ENCODE measurements at regions not wholly inside any gene's neighbourhood (a gene's known extent, or its start where the extent isn't known, plus 50 kb on each side); places are given as distances from the start of the nearest gene placed in this dataset.
"Not testable (repeated sequence)": the region's sequence is repeated elsewhere in the genome, so short reads cannot be mapped to it uniquely, and the experiment has no call there.

DNA sequence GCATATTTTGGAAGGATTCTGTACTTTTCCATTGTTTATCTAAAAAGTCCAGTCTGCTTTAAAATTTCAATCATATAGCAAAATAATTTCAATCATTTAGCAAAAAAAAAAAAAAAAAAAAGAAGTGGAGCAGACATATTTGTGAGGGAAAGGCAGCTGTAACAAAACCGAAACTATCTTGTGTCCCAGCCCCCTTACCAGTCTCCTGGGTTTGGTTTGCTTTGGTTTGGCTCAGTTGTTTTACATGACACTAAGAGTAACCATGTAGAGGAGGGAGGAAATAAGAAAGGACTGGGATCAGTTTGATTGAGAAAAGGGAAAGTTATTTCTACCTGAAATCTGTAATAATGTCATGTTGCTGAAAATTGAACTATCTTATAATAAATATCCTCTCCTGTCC, 158.8 kb upstream of the GADL1 start:
- DNase-seq: no peak

DNA sequence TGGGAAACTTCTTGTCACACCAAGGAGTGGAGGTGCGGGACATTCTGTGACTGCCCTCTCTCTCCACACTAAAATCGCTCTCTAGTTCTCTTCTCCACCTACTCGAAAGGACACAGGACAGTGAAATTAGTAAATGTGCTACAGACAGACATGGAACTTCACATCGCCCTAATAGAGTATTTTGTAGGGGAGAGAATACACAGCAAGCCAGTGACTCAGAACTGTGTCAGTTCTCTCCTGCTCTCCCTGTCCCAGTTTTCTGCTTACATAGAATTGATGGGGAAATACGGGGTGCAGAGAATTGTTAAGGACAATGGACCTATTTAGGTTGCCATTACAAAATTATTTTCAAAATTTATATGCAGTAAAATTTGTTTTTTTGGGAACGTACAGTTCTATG, 159.6 kb upstream of the GADL1 start:
- no peak for DNase-seq

DNA sequence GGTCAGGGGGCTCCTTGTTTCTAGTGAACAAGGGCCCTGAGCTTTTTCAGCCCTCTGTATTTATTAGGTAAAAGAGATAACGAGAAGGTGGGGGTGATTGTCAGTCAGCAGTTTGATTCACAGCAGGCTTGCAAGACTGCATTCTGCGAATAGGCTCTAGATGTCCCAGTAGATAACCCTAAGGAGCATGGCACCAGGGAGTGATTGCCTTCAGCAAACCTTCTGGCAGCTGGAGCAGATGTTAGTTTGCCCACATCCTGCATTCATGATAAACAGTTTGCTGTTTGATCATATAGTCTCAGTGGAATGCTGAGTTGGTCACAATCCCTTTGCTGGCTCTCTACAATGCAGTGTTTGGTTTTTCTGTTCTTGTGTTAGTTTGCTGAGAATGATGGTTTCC, 161.3 kb upstream of the GADL1 start:
- no peak for DNase-seq

DNA sequence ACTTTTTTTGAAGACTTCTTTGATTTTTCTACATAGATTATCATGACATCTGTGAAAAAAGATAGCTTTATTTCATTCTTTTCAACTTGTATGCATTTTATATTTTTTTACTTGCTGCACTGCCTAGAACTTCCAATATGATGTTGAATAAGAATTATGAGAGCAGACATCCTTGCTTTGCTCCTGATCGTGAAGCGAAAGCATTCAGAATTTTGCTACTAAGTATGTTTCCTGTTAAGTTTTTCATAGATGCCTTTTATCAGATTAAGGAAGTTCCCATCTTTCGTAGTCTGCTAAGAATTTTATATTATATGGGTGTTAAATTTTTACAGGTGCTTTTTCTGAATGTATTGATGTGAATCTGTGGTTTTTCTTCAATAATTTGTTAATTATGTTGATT, 163.4 kb upstream of the GADL1 start:
- no peak for DNase-seq

DNA sequence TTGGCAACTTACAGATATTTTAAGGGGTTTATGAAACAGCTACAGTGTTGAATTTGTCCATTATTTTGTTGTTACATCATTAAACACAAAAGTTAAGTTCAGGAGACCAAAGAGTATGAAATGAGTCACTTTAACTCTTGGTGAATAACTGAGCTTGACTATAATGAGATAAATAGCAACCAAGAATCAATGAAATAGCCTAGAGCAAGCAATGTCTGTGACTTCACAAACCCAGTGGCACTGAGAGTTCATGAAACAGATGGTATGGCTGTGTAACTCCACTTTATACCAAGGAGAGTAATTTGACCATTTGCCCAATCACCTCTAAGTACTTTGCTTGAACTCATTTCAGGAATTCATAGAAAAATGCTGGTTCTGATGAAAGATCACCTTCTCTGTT, 169.6 kb upstream of the GADL1 start:
- DNase-seq: no peak

DNA sequence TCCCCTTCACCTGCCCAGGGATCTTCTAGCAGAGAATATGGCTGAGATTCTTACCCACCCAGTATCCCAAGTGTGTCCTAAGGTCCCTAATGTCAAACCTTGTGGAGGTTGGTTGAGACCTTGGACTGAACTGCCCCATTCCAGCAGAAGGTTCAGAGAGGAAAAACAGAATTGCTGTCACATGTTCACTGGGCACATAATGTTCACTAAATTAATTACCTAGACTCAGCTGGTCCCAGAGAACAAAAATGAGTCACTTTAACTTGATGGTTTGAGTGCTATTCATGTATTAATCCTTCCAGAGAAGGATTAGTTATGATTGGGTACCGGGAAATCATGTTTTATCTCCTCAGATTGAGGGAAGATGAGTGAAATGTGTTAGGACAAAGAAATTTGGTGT, 171.3 kb upstream of the GADL1 start:
- DNase-seq: no peak

DNA sequence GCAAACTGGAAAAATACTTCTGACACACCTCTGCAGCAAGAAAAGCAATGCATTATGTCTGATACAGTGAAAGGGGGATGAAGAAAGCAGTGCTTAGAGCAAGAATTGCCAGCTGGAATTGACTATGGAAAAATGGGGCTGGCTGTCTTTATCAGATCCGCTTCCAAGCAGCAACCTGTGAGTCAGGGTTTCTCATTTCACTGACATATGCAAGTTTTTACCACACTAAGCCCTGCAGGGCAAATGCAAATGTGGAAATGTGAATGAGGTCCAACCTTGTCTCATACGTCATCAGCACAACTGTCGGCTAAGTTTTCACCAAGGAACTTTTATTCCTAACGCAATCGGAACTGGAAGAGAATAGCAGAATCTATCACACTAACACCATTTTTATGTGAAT, 172.5 kb upstream of the GADL1 start:
- DNase-seq: no peak

DNA sequence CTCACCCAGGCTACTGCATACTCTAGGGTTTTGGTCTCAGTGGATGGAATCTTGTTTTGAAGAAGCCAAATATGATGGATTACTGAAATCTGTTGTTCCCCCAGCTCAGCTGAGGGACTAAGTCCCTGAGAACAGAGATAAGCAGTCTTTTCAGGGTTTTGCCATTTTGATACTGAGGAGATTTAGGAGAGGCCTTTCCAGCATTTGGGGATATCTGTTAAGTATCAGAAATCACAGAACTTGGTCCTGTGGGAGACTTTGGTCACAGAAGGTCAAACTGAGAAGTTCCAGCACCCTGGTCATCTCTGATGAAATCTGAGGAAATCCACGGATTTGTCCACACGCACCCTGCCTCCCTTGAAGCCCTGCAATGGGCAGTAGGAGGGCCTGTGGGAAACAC, 181.0 kb upstream of the GADL1 start:
- DNase-seq: no peak

DNA sequence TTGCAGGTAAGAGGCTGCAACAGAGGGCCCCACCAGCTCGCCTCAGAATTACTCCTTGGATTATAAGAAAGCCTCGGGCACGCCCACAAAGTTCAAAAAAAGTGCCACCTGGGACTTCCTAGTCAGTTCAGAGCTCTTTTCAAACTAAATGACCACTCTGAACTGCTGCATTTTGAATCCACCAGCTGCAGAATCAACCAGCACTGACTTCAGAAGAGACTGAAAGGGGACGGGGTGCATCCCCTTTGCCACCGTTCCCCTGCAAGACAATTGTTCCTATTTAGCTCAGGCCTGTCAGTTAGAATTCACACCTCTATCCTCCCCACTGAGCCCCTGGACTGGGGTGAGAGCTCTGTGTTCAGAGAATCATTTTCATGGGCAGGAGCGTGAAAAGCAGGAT, 181.4 kb upstream of the GADL1 start:
- no peak for DNase-seq

DNA sequence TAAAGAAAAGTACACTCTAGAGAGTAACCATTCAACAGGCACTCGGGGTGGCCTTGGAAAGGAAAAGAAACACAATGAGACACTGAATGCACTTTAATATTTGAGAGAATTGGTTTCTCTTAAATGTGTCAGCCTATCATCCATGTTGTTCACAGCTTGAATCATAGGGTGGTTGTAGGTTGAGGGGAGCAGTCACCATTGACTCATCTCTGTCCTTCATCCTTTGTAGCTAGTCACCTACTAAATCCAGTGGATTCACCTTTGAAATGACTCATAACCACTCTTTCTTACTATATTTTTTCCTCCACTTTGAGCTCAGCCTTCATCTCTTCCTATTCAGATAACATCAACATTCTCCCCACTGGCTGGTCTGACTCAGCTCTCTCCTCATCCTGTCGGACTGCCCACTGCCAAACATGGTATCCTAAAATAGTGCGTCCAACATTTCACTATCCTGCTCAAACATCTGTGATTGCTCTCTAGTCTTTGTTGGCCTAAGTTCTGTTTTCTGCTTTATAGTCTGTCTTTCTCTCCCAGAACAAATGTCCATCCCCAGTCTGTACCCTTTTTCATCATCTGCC, 182.7 kb upstream of the GADL1 start:
- peak; percentile 11 for DNase-seq

DNA sequence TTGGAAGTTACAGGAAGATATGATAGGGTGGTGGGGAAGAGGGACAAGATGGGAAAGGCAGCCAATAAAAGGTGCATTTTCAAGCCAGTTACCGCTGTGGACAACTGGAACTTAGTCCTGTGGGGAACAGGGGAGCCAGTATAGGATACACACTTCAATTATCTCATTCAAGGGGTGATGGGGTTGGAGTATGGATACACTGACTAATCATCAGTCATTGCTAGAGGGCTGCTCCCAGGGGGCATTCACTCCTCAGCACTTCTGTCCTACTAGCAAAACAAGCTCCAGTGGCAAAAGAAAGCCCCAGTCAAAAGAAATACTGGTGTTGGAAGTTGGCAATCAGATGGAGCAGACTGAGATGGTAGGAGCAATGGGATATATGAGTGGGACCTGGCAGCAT, 183.4 kb upstream of the GADL1 start:
- DNase-seq: no peak

DNA sequence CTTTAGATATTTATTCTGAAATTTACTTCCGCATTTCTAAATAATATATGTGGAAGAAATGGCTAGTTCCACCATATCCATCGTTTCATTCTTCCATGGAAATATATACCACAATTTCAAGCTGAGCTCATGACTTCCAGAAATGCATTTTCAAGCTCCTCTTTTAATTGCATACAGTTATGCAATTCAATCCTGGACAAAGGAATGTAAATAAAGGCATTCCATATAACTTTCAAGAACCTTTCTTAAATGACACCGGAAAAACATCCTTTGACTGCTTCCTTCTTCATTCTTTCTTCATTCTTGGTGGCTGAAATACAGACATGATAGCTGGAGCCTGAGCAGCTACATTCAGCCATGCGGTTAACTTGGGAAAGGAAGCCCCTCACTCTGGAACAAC, 185.2 kb upstream of the GADL1 start:
- no peak for DNase-seq

DNA sequence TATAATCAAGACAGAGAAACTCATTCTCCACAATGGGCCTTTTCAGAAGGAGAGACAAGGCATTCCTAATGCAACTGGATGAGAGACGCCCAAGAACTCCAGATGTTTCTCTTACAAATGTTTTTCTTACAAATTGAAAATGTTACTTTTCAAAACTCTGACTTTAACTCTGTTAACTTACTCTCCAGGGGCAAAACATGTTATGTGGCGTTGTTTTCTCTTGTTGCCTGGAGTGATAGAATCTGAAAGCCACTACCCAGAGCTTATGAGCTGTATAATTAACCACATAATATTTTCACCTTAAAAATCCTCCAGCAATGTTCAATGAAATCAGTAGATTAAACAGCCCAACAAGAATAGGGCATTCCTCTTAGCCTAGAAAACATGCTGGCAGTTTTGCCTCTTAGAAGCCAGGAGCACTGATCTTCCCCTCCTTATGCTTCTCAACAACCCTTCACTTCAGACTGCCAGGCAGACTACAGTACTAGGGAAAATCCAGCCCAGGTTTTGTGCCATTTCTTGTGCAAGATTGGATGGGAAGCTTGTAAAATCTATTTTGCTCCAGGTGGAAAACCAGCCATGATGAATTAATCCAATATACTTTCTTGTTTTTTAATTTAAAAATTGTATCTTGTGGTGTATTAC, 186.7 kb upstream of the GADL1 start:
- DNase-seq: no peak

DNA sequence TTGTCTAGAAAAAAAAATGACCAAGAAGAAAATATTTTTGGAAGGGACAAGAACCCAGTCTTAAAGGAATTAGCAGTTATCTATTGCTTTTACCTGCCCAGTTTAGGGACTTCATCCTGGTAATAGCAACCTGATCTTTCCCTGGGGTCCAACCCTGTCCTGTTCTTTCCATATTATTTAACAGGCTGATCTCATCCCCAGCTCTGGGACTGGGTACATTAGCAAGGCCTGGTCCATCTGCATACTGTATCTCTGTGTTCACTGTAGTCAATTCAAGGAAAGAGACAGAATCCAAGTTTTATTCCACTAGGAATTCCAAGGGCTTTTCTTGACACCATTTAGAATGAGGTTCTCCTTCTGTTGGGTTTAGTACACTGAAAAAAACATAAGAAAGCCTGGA, 191.7 kb upstream of the GADL1 start:
- no peak for DNase-seq

DNA sequence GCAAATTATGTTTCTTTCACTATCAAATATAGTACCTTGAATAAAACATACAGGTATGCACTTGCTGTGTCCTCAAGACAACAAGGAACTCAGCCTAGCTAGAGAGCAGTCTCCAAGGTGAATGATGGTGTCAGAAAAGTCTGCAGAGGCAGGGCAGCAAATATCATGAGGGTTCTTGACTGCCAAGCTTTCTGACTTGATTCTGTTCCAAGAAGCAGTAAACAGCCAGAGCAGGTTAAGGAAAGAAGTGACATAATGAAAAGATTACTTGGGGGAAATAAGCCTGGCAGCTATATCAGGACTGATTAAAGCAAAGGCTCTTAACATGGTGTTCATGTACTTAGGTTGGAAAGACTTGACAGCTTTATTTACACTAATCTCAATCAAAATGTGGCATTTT, 192.2 kb upstream of the GADL1 start:
- no peak for DNase-seq

DNA sequence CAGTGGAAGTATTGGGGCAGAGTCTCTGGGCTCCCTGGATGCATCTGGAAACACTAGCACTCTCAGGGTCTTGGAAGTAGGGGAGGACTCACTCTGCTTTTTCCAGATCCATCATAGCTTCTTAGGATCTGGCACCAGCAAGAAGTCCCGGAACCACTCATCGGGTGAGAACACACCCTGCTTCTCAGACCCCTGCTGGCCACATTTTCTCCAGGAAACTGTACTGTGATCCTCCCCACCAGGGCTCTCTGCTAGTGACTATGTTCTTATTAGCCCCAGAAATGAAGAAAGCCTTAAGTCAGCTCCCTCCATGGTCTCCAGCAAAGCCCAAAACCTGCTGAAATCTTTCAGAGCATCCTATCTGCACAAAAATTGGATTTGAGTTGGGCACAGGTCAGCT, 197.3 kb upstream of the GADL1 start:
- no peak for DNase-seq

DNA sequence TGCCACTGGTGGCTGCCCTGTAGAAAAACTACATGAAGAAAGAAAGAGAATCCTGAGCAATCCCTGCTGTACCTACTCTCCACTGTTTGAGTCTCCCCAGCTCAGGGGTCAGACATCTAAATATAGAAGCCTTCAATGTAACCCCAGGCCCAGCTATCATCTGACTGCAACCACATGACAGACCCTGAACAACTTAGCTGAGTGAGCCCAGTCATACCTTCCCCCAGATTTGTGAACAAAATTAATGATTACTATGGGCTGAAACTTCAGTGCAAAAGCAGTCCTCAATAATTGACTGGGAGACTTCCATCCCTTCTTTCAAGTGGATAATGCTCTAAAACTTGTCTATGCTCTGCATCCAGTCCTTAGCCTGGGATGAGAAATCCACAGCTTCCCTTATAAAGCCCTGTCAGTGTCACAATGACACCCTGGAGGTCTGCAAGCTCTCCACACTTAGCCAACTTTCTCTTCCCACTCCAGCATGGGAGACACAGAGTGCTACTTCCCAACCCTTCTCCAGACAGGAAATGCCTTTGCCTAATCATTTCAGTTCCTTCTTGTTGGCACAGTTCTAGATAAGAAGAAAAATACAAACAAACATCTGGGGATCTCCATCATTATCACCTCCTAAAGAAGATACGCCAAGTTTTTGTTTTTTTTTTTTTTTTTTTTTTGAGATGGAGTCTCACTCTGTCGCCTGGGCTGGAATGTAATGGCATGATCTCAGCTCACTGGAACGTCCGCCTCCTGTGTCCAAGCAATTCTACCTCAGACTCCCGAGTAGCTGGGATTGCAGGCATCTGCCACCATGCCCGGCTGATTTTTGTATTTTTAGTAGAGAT, 198.5 kb upstream of the GADL1 start:
- DNase-seq: no peak

DNA sequence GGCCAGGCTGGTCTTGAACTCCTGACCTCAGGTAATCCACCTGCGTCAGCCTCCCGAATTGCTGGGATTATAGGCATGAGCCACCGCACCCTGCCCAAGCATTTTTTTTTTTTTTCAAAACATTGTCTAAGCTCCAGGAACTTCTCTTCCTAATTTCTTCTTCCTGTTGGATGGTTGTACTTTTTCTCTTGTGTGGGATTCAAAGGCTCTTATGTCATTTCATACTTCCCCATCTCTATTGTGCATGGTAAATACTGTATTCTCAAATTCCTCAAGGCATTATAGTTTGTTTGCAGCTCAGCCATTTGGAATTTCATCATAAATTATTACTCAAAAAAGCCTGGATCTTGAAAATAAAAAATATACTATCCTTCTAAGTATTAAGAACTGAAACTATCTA, 199.1 kb upstream of the GADL1 start:
- DNase-seq: no peak

DNA sequence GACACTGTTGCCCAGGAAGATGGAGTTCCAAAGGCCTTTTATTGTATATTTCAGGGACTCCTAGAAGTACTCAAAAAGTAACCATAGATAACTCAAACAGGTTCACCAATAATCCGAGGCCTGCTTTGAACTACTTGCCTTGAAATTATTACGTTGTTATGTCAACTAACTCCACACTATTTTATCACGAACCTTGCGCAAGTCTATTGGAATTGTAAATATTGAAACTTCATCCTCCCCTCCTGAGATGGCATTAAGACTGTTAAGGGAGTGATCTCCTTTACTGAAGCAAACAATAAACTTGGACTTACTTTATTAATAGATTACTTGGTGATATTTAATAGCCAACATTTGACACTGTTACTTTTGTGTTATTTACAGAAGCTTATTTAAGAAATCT, 199.6 kb upstream of the GADL1 start:
- DNase-seq: no peak

DNA sequence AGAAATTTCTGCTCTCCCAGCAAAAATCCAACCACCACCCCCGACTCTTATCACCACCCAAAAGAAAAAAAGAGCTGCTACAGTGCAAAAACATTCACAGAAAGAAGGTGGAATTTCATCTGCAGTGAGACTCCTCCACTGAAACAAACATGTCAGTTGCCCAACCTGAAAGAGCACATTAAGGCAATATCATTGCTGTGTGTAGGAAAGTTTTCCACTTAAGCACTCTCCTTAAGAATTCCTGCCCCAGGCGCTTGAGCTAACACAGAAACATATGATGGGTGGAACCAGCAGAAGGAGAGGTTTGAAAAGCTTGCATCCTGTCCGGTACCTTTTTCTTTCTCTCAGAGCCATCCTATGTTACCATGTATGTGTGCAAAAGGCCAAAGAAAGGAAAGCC, 200.8 kb upstream of the GADL1 start:
- no peak for DNase-seq

DNA sequence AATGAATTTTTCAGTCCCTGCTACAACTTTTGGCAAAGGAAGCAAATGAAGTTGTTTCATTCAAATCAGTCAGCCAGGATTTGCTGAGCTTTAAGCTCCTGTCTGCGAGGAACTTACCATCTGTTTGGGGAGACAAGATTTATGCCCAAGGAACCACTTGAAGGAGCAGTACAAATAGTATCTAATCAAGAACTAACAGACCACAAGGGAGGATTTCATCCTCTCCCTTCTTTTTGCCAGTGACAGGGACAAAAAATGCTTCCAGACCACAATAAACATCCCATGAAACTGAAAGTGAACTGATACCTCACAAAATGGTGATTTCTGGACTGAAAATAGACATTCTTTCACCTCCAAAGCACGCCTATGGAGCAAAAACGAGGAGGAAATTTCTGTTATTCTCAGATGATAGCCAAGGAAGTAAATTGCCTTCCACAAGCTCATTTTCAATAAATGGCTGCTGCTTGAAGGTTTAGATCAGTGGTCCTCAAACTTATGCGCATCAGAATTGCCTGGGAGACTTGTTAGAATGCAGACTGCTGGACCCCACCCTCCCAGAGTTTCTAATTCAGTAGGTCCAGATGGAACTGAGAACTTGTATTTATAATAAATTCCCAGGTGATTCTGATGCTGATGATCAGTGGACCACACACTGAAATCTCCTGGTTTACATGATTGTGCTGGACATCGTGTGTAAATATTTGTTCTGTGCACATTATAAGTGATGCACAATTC, 202.4 kb upstream of the GADL1 start:
- DNase-seq: no peak

DNA sequence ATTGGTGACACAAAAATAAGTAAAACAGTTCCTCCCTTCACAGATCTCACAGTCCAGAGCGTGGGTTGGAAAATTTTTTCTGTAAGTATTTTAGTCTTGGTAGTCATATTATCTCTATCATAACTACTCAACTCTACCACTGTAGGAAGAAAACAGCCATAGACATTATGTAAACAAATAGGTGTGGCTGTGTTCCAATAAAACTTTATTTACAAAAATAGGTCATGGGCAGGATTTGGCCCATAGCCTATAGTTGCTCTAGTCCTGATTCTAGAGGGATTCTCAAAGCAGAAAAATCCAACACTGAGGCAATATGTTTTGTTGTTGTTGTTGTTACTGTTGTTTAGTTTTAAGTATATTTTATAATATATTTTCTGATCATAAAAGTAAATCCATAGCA, 206.1 kb upstream of the GADL1 start:
- no peak for DNase-seq

DNA sequence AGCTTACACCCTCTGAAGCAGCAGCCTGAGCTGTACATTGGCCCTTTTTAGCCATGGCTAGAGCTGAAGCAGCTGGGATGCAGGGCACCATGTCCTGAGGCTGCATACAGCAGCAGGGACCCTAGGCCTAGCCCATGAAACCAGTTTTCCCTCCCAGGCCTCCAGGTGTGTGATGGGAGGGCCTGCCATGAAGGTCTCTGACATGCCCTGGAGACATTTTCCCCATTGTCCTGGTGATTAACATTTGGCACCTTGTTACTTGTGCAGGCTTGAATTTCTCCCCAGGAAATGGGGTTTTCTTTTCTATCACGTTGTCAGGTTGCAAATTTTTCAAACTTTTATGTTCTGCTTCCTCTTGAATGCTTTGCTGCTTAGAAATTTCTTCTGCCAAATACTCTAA, 206.8 kb upstream of the GADL1 start:
- DNase-seq: not testable (repeated sequence)

Measured in CD4-positive, alpha-beta T cell treated with Interleukin-17A for 4 hours (primary cell).